ENCODE measurements at regions not wholly inside any gene's neighbourhood (a gene's known extent, or its start where the extent isn't known, plus 50 kb on each side); places are given as distances from the start of the nearest gene placed in this dataset.

- WGBS, 3 donors, result 67 to 75% (median 68%) methylated on average over 3 of the region's 3 CpGs
- no peaks in the 10 kb centered on the region for H3K9me3 ChIP-seq
- H3K27ac ChIP-seq, result no peak overlapping the region
- H3K4me1 ChIP-seq (ENCODE audit: insufficient read depth), result no peaks in the 10 kb centered on the region
- no peak for DNase-seq
- intact Hi-C loops (cut with DNase I), result no loop called here
- no peak for TF ChIP-seq POLR2A (IDR thresholded peaks at IDR 0.05)
- no peak for TF ChIP-seq CTCF (IDR thresholded peaks at IDR 0.05)
- no peak for TF ChIP-seq EP300 (IDR thresholded peaks at IDR 0.05)
- H3K4me3 ChIP-seq, result no peak overlapping the region
- H3K36me3 ChIP-seq, result no peaks in the 10 kb centered on the region
- no peaks in the 10 kb centered on the region for H3K27me3 ChIP-seq
Observed at GRCh38 chrX:26586570-26586969, 370.6 kb downstream of the MAGEB5 start.

GRCh38 chrX:26581091-26581490 is 365.1 kb downstream of the MAGEB5 start:
- H3K36me3 ChIP-seq, result no peaks in the 10 kb centered on the region
- DNase-seq, result no peak
- intact Hi-C loops (cut with DNase I), result no loop called here
- no peak overlapping the region for H3K27ac ChIP-seq
- H3K4me3 ChIP-seq, result no peak overlapping the region
- TF ChIP-seq CTCF (IDR thresholded peaks at IDR 0.05) (no peak), POLR2A (IDR thresholded peaks at IDR 0.05) (no peak), EP300 (IDR thresholded peaks at IDR 0.05) (no peak)
- no peaks in the 10 kb centered on the region for H3K27me3 ChIP-seq
- H3K9me3 ChIP-seq, result no peaks in the 10 kb centered on the region
- H3K4me1 ChIP-seq (ENCODE audit: insufficient read depth), result no peaks in the 10 kb centered on the region

GRCh38 chrX:26580021-26580420 is 364.1 kb downstream of the MAGEB5 start:
- H3K27me3 ChIP-seq, result no peaks in the 10 kb centered on the region
- no peaks in the 10 kb centered on the region for H3K36me3 ChIP-seq
- H3K4me1 ChIP-seq (ENCODE audit: insufficient read depth), result no peaks in the 10 kb centered on the region
- intact Hi-C loops (cut with DNase I), result no loop called here
- no peaks in the 10 kb centered on the region for H3K9me3 ChIP-seq
- 28 to 38% (median 33%) methylated on average over 1 of the region's 1 CpG for WGBS, 3 donors
- TF ChIP-seq POLR2A (IDR thresholded peaks at IDR 0.05) (no peak), CTCF (IDR thresholded peaks at IDR 0.05) (no peak), EP300 (IDR thresholded peaks at IDR 0.05) (no peak)
- DNase-seq, result no peak
- H3K27ac ChIP-seq, result no peak overlapping the region
- no peak overlapping the region for H3K4me3 ChIP-seq

- no peak for DNase-seq
- H3K4me1 ChIP-seq (ENCODE audit: insufficient read depth), result no peaks in the 10 kb centered on the region
- no peak for TF ChIP-seq EP300 (IDR thresholded peaks at IDR 0.05)
- TF ChIP-seq CTCF (IDR thresholded peaks at IDR 0.05), result no peak
- no peak for TF ChIP-seq POLR2A (IDR thresholded peaks at IDR 0.05)
- H3K36me3 ChIP-seq, result no peaks in the 10 kb centered on the region
- no peak overlapping the region for H3K27ac ChIP-seq
- intact Hi-C loops (cut with DNase I), result no loop called here
- no peak overlapping the region for H3K4me3 ChIP-seq
- no peaks in the 10 kb centered on the region for H3K27me3 ChIP-seq
- H3K9me3 ChIP-seq, result no peaks in the 10 kb centered on the region
Observed at GRCh38 chrX:26574234-26574633, 358.3 kb downstream of the MAGEB5 start.

GRCh38 chrX:26562156-26562555 is 346.2 kb downstream of the MAGEB5 start:
- intact Hi-C loops (cut with DNase I), result no loop called here
- DNase-seq, result no peak
- H3K27me3 ChIP-seq, result no peaks in the 10 kb centered on the region
- H3K9me3 ChIP-seq, result no peaks in the 10 kb centered on the region
- H3K27ac ChIP-seq, result peak overlapping the region in 1 of 2 donors; percentile 28
- H3K4me1 ChIP-seq (ENCODE audit: insufficient read depth), result no peaks in the 10 kb centered on the region
- 2 to 11% (median 9%) methylated on average over 1 of the region's 1 CpG for WGBS, 3 donors
- TF ChIP-seq POLR2A (IDR thresholded peaks at IDR 0.05) (no peak), CTCF (IDR thresholded peaks at IDR 0.05) (no peak), EP300 (IDR thresholded peaks at IDR 0.05) (no peak)
- H3K36me3 ChIP-seq, result no peaks in the 10 kb centered on the region
- H3K4me3 ChIP-seq, result no peak overlapping the region
